ENCODE measurements at regions not wholly inside any gene's neighbourhood (a gene's known extent, or its start where the extent isn't known, plus 50 kb on each side); places are given as distances from the start of the nearest gene placed in this dataset.

DNA sequence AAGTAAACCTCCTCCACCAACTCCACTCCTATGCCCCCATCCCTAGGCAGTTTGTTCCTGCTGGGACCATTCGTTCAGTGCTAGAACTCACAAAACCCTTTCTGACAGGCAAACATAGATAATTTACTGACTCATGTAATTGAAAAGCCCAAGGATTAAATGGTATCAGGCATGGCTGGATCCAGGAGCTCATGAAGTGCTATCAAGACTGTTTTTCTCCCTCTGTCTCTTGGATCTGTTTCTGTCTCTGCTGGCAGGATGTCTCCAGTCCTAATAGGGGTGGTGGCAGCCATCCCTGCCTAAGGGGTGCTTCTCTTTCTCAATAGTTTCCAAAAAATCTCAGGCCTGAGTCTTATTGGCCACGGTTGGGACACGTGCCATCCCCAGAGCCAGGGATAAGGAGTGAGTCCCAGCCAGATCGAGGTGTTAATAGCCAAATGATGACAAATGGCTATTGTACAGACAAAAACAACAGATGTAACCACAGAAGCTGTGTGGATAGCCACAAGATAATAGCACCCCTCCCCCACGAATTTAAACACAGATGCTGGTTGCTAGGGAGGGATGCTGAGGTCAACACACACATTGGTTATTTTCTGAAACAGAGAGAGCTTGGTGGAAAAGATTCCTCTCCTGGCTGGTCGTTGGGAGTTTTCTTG is 168.6 kb downstream of the SHQ1 start:
- H2AFZ ChIP-seq (ENCODE audit: low read depth, low read length): no peak overlapping the region
- H3K9ac ChIP-seq (ENCODE audit: low read length): no peak overlapping the region
- peaks cover 14% of the 10 kb centered on the region for H3K4me1 Mint-ChIP-seq (ENCODE audit: low read depth, unreplicated experiment)
- TF ChIP-seq EZH2 (IDR thresholded peaks at IDR 0.05; ENCODE audit: insufficient read depth, low read length) (no peak), CTCF (IDR thresholded peaks at IDR 0.05; ENCODE audit: insufficient read depth, low read depth, low read length) (no peak)
- H3K27ac ChIP-seq (ENCODE audit: low read depth, low read length): no peak overlapping the region
- H3K4me3 ChIP-seq (ENCODE audit: insufficient read depth, low read depth, low read length): no peak overlapping the region
- H3K4me1 ChIP-seq (ENCODE audit: insufficient read depth, low read length): peaks cover 3% of the 10 kb centered on the region
- DNase-seq (ENCODE audit: low read depth) (peak; percentile 79), FAIRE-seq (no peak)
- H4K20me1 ChIP-seq (ENCODE audit: insufficient read depth, low read length): no peaks in the 10 kb centered on the region
- H3K4me3 Mint-ChIP-seq (ENCODE audit: unreplicated experiment): no peak overlapping the region
- no peaks in the 10 kb centered on the region for H3K36me3 ChIP-seq (ENCODE audit: insufficient read depth, low read length)
- no peaks in the 10 kb centered on the region for H3K79me2 ChIP-seq (ENCODE audit: insufficient read depth, low read length)
- H3K27me3 ChIP-seq (ENCODE audit: insufficient read depth, low read length): peaks cover 9% of the 10 kb centered on the region
- H3K9me3 Mint-ChIP-seq (ENCODE audit: unreplicated experiment): peaks cover 9% of the 10 kb centered on the region
- no peak overlapping the region for H3K4me2 ChIP-seq (ENCODE audit: low read length)
- H3K27ac Mint-ChIP-seq (ENCODE audit: unreplicated experiment): peak overlapping the region; percentile 28
- no peaks in the 10 kb centered on the region for H3K36me3 Mint-ChIP-seq (ENCODE audit: low read depth, unreplicated experiment)
- H3K9me3 ChIP-seq (ENCODE audit: insufficient read depth, low read depth, low read length): peaks cover 7% of the 10 kb centered on the region
- peaks cover 22% of the 10 kb centered on the region for H3K27me3 Mint-ChIP-seq (ENCODE audit: low read depth, unreplicated experiment)

DNA sequence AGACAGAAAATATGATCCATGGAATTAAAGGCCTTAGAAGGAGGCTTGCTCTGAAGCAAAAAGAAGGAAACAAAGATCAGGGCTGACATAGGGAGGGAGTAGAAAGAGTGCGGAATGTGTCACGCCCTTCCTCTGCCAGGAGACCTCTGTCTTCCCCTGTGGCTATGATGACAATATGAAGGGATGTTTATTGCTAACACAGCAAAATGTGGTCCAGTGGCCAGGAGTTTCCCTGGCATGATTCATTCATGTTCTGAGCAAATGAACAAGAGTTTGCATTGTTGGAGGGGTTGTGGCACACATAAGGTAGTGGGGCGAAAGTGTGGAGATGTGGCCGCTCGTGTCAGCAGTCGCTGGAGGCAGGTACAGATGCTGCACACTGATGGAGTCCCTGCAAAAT is 169.4 kb downstream of the SHQ1 start:
- H3K4me1 Mint-ChIP-seq (ENCODE audit: low read depth, unreplicated experiment): peaks cover 14% of the 10 kb centered on the region
- no peak for FAIRE-seq
- TF ChIP-seq CTCF (IDR thresholded peaks at IDR 0.05; ENCODE audit: insufficient read depth, low read depth, low read length): no peak
- no peak for TF ChIP-seq EZH2 (IDR thresholded peaks at IDR 0.05; ENCODE audit: insufficient read depth, low read length)
- H3K9me3 ChIP-seq (ENCODE audit: insufficient read depth, low read depth, low read length): peaks cover 7% of the 10 kb centered on the region
- H3K4me2 ChIP-seq (ENCODE audit: low read length): no peak overlapping the region
- H3K4me3 ChIP-seq (ENCODE audit: insufficient read depth, low read depth, low read length): no peak overlapping the region
- H3K4me1 ChIP-seq (ENCODE audit: insufficient read depth, low read length): peaks cover 3% of the 10 kb centered on the region
- no peak overlapping the region for H3K27ac ChIP-seq (ENCODE audit: low read depth, low read length)
- H3K27ac Mint-ChIP-seq (ENCODE audit: unreplicated experiment): no peak overlapping the region
- H3K9me3 Mint-ChIP-seq (ENCODE audit: unreplicated experiment): peaks cover 7% of the 10 kb centered on the region
- DNase-seq (ENCODE audit: low read depth): no peak
- peaks cover 22% of the 10 kb centered on the region for H3K27me3 Mint-ChIP-seq (ENCODE audit: low read depth, unreplicated experiment)
- no peak overlapping the region for H2AFZ ChIP-seq (ENCODE audit: low read depth, low read length)
- H3K4me3 Mint-ChIP-seq (ENCODE audit: unreplicated experiment): no peak overlapping the region
- H3K36me3 Mint-ChIP-seq (ENCODE audit: low read depth, unreplicated experiment): no peaks in the 10 kb centered on the region
- H3K9ac ChIP-seq (ENCODE audit: low read length): no peak overlapping the region
- H3K27me3 ChIP-seq (ENCODE audit: insufficient read depth, low read length): peaks cover 9% of the 10 kb centered on the region
- H4K20me1 ChIP-seq (ENCODE audit: insufficient read depth, low read length): no peaks in the 10 kb centered on the region
- H3K79me2 ChIP-seq (ENCODE audit: insufficient read depth, low read length): no peaks in the 10 kb centered on the region
- H3K36me3 ChIP-seq (ENCODE audit: insufficient read depth, low read length): no peaks in the 10 kb centered on the region

DNA sequence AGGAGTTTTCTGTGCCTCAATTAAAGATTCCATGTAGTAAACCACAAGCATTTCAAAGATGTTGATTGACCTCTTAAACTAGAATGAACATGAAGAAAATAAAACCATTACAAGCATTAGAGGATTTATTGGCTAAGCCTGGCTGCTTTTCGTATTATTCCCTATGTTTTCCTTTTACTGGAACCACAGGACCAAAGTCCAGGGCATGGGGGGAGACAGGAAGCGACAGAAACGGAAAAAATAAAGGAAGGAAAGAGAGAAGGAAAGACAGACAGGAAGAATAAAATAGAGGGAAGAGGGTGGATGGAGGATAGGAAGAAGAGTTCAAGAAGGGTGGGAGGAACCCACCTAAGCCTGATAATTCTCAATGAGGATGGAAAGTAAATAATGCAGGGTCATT is 169.9 kb downstream of the SHQ1 start:
- Histone ChIP-seq H2AFZ (ENCODE audit: low read depth, low read length) (no peak overlapping the region), H3K9ac (ENCODE audit: low read length) (no peak overlapping the region), H3K9me3 (ENCODE audit: insufficient read depth, low read depth, low read length) (peaks cover 7% of the 10 kb centered on the region), H3K27me3 (ENCODE audit: insufficient read depth, low read length) (peaks cover 9% of the 10 kb centered on the region), H3K4me3 (ENCODE audit: insufficient read depth, low read depth, low read length) (no peak overlapping the region), H3K27ac (ENCODE audit: low read depth, low read length) (no peak overlapping the region), H3K79me2 (ENCODE audit: insufficient read depth, low read length) (no peaks in the 10 kb centered on the region), H4K20me1 (ENCODE audit: insufficient read depth, low read length) (no peaks in the 10 kb centered on the region), H3K4me2 (ENCODE audit: low read length) (no peak overlapping the region), H3K4me1 (ENCODE audit: insufficient read depth, low read length) (peaks cover 3% of the 10 kb centered on the region), H3K36me3 (ENCODE audit: insufficient read depth, low read length) (no peaks in the 10 kb centered on the region)
- FAIRE-seq: no peak
- no peak overlapping the region for H3K27ac Mint-ChIP-seq (ENCODE audit: unreplicated experiment)
- H3K36me3 Mint-ChIP-seq (ENCODE audit: low read depth, unreplicated experiment): no peaks in the 10 kb centered on the region
- H3K9me3 Mint-ChIP-seq (ENCODE audit: unreplicated experiment): peaks cover 7% of the 10 kb centered on the region
- TF ChIP-seq EZH2 (IDR thresholded peaks at IDR 0.05; ENCODE audit: insufficient read depth, low read length): no peak
- TF ChIP-seq CTCF (IDR thresholded peaks at IDR 0.05; ENCODE audit: insufficient read depth, low read depth, low read length): no peak
- H3K4me1 Mint-ChIP-seq (ENCODE audit: low read depth, unreplicated experiment): peaks cover 14% of the 10 kb centered on the region
- DNase-seq (ENCODE audit: low read depth): no peak
- H3K27me3 Mint-ChIP-seq (ENCODE audit: low read depth, unreplicated experiment): peaks cover 25% of the 10 kb centered on the region
- no peak overlapping the region for H3K4me3 Mint-ChIP-seq (ENCODE audit: unreplicated experiment)

Data from astrocyte (in vitro differentiated cells and primary cell).